Cardiac fibroblast (primary cell): ENCODE measurements at regions not wholly inside any gene's neighbourhood (a gene's known extent, or its start where the extent isn't known, plus 50 kb on each side); places are given as distances from the start of the nearest gene placed in this dataset.

Experiments
- DNase-seq, 2 donors: peaks; one replicate each; pipeline versions ENCODE4 v3.0.0 to v3.0.0-alpha.2; 2010; ENCODE audit warnings: low read depth in 2 of 2
- H3K4me3 ChIP-seq, 2 donors: replicated peaks in 1 of 2; 1 replicate in 1 of 2; 2 replicates in 1 of 2; pipeline ENCODE4 v1.5.1; 2011; ENCODE audit warnings: low read depth in 2 of 2, low read length in 2 of 2, mild to moderate bottlenecking in 2 of 2, moderate library complexity in 1 of 2
- TF ChIP-seq, protein P1 (sequence below): IDR thresholded peaks from one replicate; pipeline ENCODE4 v1.5.1; 2011; ENCODE audit warnings: low read depth, mild to moderate bottlenecking, low read length, inconsistent platforms

DNA sequence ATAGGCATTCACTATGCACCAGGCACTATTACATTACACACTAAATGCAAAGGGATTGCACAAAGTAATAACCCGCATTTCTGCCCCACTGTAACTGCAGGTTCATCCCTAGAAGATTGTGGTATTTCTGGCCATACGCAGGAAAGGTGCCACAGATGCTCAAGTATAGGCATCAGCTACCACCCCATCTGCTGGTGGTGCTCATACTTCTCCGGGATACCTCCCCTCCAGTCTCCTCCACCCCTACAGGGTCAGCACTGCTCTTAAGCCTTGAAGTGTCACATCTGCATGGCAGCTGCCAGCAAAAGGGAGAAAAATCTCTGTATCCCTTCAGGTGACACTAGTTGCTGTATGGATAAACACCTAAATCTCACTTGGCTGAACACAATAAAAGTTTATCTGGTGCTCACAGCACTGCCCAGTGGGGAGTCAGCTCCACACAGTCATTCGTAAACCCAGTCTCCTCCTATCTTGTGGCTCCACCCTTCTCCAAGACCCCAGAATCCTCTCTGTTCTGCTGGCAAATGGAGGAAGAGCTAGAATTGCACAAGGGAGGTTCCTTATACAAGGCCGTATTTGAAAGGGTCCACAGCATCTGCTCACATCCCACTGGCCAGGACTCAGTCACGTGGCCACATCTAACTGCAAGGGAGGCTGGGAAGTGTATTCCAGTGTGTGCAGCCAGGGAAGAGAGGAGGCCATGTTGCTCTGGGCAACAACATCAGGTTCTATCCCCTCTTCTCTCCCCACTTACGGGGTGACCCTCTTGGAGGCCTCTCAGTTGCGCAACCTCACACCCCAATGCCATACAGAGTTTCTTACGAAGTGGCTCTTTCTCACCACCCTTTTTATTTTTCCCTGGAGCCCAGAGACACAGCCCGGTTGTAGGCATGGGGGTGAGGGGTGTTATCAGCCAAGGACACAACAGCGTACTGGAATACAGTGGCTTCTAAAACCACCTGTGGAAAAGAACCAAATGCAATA is 114.7 kb downstream of the BUD13 start:
- no peak for DNase-seq
- TF ChIP-seq, protein P1, sequence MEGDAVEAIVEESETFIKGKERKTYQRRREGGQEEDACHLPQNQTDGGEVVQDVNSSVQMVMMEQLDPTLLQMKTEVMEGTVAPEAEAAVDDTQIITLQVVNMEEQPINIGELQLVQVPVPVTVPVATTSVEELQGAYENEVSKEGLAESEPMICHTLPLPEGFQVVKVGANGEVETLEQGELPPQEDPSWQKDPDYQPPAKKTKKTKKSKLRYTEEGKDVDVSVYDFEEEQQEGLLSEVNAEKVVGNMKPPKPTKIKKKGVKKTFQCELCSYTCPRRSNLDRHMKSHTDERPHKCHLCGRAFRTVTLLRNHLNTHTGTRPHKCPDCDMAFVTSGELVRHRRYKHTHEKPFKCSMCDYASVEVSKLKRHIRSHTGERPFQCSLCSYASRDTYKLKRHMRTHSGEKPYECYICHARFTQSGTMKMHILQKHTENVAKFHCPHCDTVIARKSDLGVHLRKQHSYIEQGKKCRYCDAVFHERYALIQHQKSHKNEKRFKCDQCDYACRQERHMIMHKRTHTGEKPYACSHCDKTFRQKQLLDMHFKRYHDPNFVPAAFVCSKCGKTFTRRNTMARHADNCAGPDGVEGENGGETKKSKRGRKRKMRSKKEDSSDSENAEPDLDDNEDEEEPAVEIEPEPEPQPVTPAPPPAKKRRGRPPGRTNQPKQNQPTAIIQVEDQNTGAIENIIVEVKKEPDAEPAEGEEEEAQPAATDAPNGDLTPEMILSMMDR, result no peak
- no peak overlapping the region for H3K4me3 ChIP-seq

- TF ChIP-seq, protein P1, result no peak
- DNase-seq, result no peak
- no peak overlapping the region for H3K4me3 ChIP-seq
Observed at GRCh38 chr11:116656011-116656410, 116.8 kb downstream of the BUD13 start.

DNA sequence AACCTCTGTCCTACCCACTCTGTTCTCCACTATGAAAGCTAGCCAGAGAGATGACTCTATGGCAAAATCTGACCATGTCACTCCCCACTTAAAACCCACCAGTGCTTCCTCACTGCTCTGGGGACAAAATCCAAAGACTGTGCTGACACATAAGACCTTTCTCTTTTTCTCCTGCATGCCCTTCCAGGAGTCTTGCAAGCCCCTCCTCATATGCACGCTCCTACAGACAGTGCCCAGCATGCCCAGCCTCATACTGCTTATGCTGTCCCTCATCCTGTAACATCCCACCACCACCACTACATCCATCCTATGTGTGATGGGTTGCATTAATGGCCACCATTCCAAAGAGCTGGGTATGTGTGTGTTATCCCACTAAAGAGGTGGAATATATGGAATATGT is 118.3 kb downstream of the BUD13 start:
- no peak overlapping the region for H3K4me3 ChIP-seq
- TF ChIP-seq, protein P1, result no peak
- no peak for DNase-seq

DNA sequence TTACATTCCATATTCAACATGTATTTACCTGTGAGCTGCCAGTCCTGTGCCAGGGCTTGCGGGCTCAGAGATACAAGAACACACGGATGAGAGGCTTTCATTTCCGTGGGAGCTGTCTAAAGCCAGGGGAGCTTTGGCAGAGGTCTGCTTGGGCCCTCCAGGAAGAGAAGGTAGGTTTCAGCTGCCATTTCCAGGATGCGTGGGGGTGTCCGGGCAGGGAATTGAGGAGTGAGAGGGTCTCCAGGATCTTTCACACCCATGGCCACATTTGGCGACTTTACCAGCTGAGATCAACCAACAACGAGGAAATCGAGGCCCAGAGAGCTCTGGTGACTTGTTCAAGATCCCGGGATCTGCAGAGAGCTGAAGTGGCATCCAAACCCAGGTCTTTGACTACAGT is 119.6 kb downstream of the BUD13 start:
- TF ChIP-seq, protein P1, result no peak
- no peak for DNase-seq
- no peak overlapping the region for H3K4me3 ChIP-seq

GRCh38 chr11:116651737-116652237 is 121.0 kb downstream of the BUD13 start:
- H3K4me3 ChIP-seq, result no peak overlapping the region
- TF ChIP-seq, protein P1, result no peak
- no peak for DNase-seq

- TF ChIP-seq, protein P1, result no peak
- no peak for DNase-seq
- H3K4me3 ChIP-seq, result no peak overlapping the region
Observed at GRCh38 chr11:116651098-116651736, 121.6 kb downstream of the BUD13 start.
